ENCODE measurements at regions not wholly inside any gene's neighbourhood (a gene's known extent, or its start where the extent isn't known, plus 50 kb on each side); places are given as distances from the start of the nearest gene placed in this dataset.

DNA sequence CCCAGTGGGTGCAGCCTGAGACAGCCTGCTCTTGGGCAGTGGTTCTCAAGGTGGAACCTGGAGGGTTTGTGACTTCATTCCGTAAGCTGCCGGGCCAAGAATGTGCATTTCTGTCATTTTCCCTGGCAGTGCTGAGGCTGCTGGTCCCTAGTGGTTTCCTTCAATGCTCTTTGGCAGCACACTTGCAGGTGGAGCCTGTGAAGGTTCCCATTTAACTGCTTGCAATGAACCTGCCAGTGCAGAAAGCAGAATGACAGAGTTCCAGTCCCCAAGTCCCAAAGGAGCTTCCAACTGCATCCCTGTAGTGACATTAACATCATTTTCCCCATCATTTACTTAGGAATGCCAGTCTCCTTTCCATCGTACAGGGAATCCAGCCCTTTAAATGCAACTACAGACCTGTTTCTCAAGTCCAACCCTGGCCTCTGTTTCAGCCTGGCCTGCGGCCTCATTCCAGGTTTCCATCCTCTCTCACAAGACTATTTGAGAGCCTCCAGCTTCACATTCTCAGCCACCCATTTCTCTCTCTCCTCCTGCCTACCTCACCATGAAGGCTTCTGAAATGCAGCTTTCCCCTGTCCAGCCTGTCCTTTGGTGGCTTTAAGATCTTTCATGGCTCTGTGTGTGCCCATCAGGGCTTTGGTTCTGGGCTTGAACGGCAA, 149.7 kb upstream of the GGTLC1 start:
- DNase-seq (ENCODE audit: low read depth) = no peak

DNA sequence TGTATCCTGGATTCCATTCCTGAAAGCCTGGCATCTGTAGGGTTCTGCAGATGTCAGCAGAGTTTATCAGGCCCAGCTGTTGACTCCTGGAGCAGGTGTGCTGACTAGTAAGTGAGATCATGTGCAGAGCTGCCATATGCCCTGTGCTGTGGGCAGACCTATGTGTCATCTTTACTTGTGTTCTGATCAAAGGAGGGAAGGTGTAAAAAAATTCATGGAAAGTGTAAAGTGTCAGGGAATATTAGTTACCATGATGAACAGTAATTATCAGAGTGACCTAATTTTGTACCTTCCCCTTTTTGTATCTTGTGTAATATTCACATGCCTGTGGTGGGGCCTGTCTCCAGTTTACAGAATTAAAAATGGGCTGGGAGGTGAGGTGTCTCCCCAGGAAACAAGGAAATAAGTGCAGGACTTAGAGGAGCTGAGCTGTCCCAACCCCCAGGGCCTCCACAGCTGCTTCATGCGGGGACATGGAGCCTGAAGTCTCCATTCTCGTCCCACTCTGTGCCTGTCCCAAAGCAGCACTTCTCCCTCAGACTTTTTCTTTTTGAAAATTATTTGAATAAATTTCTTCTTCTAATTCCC, 148.2 kb upstream of the GGTLC1 start:
- DNase-seq (ENCODE audit: low read depth) = no peak

DNA sequence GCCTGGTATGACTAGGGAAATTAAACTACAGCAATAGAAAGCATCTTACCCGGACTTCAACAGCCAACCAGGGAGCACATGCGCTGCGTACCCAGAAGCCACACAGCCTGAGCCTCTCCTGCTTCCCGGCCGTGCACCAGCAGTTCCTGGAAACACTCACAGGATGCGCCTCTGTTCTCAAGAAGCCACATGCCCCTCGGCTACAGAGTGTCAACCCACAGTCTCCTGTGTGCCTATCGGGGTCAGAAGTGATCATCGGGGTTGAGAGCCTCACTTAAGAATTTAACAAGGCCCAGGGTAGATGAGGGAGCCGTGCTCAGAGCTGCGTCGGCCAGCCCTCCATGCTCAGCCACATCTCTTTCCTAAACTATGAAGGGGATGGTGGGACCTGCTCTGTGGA, 147.2 kb upstream of the GGTLC1 start:
- no peak for DNase-seq (ENCODE audit: low read depth)

DNA sequence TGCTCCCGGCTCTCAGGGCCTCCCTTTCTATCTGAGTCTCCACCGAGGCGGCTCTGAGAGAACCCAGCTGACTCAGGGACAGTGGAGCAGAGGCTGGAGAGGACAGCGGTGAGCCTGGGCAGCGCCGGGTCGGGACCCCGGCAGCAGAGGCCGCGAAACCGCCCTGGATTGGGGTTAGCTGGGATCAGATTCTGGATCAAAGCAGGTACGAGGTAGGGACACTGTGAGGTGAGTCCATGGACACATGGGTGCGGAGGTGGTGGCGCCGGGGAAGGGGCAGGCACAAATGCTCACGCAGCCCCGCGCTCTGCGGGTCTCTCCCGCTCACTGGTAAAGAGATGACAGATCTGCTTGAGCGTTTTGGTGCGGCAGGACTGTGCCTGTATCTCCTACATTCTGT, 146.4 kb upstream of the GGTLC1 start:
- no peak for DNase-seq (ENCODE audit: low read depth)

DNA sequence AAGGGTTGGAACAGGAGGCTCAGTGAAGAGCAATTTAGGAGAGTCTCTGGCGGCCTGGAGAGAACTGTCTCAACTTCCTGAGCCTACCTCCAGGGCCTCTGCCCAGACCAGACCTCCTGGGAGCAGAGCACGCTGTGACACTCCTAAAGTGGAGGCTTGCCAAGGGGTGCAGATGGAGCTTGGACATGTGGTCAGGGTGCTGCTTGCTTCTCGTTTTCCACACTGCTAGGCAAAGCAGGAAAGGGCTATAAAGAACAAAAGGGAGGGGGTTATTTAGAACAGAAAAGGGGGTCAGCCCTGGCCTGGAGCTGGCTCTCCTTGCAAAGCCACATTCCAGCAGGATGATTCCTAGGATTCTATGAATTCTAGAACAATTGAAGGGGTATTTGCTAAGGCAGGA, 145.7 kb upstream of the GGTLC1 start:
- no peak for DNase-seq (ENCODE audit: low read depth)

DNA sequence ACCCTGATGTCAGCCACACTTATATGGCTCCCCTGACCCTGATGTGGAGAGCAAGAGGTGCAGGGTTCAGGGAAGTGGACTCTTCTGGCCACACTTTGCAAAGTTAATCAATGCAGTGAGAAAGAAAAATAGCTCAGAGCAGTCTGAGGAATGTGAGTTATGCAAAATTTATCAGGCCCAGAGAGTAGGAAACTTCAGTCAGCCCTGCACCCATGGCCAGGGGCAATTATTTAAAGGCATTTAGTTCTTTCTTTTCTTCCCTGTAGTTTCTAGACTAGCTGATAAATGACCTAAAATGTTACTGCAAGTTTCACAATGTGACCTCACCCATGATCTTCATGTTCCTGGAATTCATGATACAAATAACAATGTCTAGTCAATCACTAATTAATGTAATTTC, 143.7 kb upstream of the GGTLC1 start:
- no peak for DNase-seq (ENCODE audit: low read depth)

DNA sequence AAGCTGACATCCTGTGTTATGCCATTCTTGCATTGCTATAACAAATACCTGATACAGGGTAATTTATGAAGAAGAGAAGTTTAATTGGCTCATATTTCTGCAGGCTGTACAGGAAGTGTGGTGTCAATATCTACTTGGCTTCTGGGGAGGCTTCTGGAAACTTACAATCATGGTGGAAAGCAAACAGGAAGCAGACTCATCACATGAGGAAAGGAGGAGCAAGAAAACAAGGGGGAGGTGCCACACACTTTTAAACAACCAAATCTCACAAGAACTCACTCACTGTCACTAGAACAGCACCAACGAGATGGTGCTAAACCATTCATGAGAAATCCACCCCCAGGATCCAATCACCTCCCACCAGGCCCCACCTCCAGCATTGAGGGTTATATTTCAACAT, 143.1 kb upstream of the GGTLC1 start:
- DNase-seq (ENCODE audit: low read depth) = no peak

DNA sequence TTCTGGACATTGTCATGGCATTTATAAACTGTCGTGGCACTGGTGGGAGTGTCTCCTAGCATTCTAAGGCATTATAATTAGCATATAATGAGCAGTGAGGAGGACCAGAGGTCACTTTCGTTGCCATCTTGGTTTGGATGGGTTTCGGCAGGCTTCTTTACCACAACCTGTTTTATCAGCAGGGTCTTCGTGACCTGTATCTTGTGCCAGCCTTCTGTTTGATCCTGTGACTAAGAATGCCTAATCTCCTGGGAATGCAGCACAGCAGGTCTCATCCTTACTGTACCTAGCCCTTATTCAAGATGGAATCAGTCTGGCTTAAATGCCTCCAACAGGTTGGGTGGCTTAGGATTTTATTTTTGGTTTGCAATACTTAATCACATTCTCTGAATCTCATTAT, 142.7 kb upstream of the GGTLC1 start:
- no peak for DNase-seq (ENCODE audit: low read depth)

DNA sequence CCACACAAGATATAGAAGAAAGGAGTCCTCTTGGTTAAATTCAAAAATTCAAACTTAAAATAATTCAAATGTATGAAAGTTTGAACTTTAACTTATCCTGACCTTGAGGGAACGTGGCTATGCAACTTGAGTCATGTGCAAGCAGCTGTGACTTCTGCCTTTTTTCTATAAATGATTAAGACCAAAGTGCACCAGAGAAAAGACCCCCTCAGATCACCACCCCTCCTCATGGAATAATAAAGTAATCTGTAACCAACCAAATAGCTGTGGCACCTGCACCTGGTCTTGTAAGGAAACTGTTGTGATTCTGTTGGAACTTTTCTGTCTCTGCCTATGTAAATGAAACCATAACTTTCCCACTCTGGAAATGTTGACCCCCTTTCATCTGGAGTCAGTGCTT, 141.1 kb upstream of the GGTLC1 start:
- DNase-seq (ENCODE audit: low read depth) = no peak

DNA sequence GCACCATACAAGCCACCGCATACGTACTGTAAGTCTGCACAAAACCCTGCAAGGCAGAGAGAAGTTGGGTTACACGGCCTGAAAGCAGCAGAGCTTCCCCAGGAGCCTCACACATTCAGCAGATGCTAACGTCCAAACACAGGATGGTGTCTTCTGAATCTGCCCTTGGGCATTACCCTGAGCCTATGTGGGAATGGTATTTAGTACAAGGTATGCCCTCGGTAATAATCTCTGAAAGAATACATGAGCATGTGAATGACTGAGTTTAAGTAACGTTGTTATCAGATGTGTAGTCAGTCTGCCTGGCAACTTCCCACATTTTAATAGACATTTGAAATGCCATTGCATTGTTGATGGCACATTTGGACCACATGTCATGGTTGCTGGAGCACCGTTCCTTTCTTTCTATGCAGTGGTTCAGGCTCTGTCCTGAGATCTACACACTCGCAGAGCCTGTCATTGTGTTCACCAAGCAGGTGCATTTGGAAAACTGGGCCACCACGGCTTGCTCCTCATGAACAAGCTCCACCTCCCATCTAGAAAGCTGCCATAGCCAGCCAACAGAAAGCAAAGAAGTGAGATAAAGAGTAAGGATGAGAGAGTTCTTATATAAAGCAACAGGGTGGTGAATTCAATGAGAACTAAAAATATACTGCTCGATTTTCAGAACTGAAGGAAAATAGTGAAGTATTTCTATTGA, 136.5 kb upstream of the GGTLC1 start:
- no peak for DNase-seq (ENCODE audit: low read depth)

DNA sequence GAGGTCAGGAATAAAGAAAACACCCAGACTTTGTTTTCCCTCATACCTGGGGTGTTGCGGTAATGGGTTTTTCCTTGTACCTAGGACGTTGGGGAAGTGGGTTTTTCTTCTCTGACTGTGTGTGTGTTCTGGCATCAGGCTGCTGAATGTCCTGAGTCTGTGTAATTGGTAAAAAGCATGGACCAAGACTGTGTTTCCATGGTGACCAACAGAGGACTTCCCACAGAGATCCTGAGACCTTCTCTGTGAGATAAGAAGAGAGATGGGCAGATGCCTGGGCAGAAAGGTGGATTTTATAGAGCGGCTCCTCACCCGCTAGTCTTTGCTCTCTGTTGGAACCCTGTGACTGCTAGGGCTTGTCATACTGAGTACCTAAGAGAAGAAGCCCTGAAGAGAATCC, 135.4 kb upstream of the GGTLC1 start:
- no peak for DNase-seq (ENCODE audit: low read depth)

DNA sequence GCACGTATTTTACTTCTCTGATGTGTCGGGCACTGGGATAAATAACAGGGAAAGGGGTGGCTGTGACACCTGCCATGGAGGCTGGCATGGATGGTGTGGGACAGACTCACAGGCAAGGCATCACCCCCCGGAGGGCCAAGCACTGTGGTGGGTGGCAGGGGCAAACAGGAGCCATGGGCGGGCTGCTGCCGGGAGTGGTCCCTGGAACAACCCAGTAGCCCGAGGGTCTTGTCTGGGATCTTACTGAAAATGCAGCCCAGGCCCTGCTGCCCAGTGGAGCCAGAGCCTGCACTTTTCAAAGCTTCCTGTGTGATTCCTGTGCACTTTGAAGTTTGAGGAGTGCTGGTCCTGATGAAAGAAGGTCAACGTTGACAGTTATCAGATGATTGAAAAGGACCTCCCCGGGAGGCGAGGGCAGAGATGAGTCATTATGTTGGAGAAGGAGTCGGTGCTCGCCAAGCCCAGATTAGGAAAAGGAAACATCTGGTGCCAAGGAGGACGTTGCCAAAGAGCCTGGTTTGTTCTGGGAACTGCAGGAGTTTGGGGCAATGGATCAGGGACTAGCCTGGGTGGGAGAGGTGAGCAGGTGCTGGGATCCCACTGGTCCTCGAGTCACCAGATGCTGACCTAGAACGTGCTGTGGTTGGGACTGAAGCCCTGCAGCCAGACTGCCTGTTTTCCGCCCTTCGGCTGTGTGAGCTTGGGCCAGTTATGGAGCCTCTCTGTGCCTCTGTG, 130.0 kb upstream of the GGTLC1 start:
- DNase-seq (ENCODE audit: low read depth) = no peak

DNA sequence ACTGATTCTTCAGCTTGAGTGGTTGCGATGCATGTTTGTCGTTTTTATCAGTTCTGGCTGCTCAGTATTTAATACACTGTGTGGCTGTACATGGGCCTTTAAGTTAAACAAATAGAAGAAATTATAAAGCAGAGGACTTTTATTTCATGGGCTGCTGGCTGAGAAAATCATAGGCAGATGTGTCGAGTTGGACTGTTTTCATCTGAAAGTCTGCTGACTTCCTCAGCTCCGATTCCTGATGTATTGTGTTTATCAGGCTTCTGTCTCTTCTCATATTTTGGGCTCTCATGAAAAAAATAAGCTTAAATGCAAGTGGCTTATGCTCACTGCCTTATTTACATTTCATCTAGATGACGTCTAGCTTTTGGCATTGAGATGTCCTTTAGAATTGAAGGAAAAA, 129.5 kb upstream of the GGTLC1 start:
- no peak for DNase-seq (ENCODE audit: low read depth)

DNA sequence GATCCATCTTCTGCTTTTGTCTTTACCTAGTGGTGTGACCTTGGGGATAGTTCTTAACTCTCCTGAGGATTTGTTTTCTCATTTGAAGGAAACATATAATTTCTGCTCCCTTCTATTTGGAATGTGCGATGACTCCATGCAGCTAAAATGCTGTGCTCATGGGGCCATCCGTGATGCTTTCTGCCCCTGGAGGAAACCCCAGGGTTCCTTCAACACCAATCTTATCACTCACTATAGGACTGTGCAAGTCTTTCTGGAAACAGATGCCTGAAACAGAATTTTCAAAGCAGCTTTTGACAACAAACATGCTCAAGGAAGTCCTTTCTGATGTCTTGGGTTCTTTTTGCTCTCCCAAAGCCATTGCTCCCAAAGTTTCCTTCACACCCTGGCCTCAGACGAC, 128.8 kb upstream of the GGTLC1 start:
- DNase-seq (ENCODE audit: low read depth) = no peak

DNA sequence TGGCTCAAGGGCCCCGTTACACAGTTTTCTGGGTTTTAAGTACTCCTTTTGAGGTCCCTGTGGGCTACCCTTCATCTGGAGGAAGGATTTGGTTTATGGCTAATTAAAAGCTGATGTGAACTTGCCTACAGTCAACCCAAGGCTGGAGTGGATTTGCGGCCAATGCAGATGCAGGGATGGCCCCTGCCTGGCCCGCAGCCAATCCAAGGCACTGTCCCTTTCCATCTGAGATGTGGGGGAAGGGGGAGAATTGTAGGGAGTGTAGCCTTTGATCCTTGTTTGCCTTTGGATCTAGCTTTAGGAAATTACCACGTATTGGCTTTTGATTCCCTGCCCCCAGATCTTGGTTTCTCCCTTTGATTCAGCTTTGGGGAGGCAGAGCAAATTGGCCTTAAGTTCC, 128.0 kb upstream of the GGTLC1 start:
- DNase-seq (ENCODE audit: low read depth) = no peak

DNA sequence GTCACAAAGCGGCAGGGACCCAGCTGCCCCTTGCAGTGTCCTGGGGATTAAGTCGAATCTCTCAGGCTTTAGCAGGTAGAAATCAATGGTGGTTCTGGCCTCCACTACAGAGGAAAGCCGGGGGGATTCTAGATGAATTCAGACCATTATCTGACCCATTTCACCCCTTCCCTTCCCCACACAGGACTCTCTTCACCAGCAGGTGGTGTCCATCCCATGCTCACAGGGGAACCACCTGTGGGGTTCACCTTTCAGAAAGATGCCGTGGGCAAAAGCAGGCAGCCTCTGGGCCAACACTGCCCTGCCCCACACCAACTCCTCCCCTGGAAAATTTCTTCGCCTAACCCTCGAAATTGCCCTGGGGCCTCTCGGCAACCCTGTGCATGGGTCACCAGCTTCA, 123.8 kb upstream of the GGTLC1 start:
- DNase-seq (ENCODE audit: low read depth) = no peak

DNA sequence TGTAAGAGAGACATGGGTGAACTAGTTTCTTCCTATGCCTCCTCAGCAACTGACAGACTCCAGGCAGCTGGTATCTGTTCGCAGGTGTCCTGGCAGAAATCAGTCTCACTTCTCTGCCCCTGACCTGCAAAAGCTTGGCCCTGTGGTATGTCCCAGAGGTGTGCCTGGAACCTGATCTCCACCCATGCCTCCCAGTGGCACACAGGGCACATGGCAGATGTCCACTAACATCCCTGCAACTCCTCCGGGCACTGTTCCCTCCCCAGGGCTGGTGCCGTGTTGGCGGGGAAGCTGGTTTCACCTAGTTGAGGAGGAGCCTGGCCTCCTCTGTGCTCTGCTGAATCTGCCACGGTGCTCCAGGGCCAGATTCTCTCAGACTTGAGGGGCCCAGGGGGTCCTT, 123.3 kb upstream of the GGTLC1 start:
- no peak for DNase-seq (ENCODE audit: low read depth)

DNA sequence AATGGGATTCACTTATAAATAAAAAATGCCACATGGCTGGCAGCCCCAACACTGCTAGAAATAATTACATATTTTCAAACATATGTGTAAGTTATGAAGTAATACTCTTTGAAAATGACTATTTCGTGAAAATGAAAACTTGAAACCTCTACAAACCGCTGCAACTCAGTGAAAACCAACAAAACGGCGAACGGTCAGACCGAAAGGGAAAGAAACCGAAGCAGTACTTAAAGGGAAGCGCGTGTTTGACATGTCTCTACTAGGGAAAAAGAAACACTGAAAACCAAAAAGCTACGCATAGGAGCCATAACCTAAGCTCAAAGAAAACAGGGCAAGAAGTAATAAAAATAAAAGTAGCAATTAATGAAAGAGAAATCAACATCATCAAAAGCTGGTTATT, 121.0 kb upstream of the GGTLC1 start:
- no peak for DNase-seq (ENCODE audit: low read depth)

DNA sequence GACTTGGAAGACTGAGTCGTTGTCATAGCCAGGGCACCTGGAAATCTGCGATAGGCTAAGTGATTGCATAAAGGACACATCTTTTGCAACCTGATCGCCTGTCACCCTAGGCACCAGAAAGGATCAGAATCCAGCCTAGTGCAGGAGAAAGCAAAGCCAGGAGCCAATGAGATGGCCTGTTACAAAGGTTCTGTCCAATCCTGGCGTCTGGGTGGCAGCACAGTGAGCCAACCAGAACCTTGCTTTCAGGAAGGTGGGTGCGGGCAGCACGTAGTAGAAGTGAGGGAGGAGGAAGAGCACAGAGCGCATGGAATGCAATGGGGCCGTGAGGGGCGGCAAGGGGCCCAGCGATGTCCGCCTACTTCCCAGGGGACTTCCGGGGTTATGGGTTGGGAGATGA, 120.4 kb upstream of the GGTLC1 start:
- no peak for DNase-seq (ENCODE audit: low read depth)

DNA sequence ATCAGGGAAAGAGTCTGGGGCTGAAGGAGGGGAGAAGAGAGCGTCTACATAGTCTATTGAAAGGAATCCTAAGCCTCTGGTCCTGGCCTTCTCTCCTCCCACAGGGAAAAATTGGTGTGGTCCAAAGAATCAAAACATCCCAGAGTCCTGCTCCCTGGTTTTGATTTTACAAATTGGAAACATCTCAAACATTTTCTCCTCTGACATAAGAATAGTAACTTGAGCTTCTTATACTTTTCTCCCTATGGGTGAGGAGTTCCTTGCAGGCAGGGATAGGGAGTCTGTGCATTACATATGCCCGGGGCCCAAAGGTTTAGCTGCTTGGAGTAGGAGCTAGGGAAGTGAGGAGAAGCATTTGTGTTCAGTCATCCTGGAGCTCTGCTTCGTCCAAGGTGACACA, 120.0 kb upstream of the GGTLC1 start:
- DNase-seq (ENCODE audit: low read depth) = no peak

DNA sequence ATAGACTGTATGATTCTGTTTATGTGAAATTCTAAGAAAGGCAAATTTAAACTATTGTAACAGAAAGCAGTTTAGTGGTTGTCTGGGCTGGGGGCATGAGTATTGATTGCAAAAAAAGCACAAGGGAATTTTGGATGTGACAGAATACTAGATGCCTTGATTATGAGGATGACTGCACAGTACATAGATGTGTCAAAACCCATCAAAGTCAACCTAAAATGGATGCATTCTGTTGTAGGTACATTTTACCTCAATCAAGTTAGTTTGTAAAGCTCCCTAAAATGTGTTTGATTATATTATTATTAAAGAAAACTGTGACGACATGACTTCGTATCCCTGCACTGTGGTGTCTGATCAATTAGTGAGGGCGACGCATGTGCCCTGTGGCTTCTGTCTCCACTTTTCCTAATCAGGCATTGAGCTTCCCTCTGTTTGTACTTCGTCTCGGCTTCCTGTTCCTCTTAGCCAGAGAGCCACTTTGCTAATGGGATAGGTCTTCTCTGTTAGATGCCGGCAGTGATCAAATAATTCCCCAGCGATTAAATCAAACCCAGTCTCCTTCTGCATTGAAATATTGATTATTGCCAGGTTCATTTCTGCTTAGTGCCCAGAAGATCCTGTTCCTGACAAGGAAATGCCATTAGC, 118.3 kb upstream of the GGTLC1 start:
- no peak for DNase-seq (ENCODE audit: low read depth)

DNA sequence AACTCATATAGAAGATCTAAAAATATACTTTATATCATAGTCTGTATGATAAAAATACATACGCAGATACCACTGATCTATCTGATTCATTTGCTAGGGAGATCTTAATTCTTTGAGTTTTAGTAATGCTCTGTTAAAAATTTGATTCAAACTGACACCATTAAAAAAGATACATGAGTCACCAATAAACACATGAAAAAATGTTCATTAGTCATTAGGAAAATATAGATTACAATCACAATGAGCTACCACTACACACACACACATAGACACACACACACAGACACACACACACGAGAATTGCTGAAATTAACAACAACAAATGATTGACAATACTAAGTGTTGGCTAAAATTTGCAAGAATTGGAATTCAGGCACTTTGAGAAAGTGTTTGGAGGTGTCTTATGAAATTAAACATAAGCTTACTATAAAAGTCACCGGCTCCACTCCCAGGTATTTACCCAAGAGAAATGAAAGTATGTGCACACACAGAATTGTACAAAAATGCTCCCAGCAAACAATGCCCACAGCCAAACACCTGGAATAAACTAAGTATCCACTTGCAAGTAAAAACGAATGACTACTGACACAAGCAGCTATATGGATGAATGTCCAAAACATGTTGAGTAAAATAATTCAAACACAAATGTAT, 117.7 kb upstream of the GGTLC1 start:
- no peak for DNase-seq (ENCODE audit: low read depth)

Measured in stimulated activated CD8-positive, alpha-beta memory T cell treated with anti-CD3 and anti-CD28 coated beads, Interleukin-12 subunit alpha, Interleukin-12 subunit beta, amount 100 ng/mL, for 1 hour (primary cell).